Suprapubic skin (tissue), 3 donors: ENCODE measurements at regions not wholly inside any gene's neighbourhood (a gene's known extent, or its start where the extent isn't known, plus 50 kb on each side); places are given as distances from the start of the nearest gene placed in this dataset.

ENCODE experiments used
- POLR2A ChIP-seq, 2 donors: fragments of 450-650 bp; IDR thresholded peaks; one replicate each; pipeline ENCODE4 v1.6.1; 2017; ENCODE audit warnings: antibody characterized with exemption in 2 of 2, mild to moderate bottlenecking in 2 of 2, moderate library complexity in 2 of 2
- TF ChIP-seq, protein P1 (sequence below), 2 donors: fragments of 200-600 bp in 1 of 2; fragments of 450-650 bp in 1 of 2; sonication (generic) in 1 of 2; IDR thresholded peaks; one replicate each; pipeline ENCODE4 v1.5.1; 2016 to 2019; ENCODE audit warnings: antibody characterized with exemption in 2 of 2, mild to moderate bottlenecking in 1 of 2, moderate library complexity in 1 of 2

DNA sequence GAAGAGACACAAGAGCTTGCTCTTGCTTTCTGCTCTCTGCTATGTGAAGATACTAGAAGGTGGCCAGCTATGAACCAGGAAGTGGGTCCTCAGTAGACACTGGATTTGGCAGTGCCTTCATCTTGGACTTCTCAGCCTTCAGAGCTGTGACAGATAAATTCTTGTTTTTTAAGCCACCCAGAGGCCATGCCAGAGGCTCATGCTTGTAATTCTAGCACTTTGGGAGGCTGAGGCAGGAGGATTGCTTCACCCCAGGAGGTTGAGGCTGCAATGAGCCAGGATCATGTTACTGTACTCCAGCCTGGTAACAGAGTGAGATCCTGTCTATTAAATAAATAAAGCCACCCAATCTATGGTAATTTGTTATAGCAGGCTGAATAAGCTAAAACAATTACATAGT is 185.5 kb upstream of the SALL4 start:
- TF ChIP-seq, protein P1, sequence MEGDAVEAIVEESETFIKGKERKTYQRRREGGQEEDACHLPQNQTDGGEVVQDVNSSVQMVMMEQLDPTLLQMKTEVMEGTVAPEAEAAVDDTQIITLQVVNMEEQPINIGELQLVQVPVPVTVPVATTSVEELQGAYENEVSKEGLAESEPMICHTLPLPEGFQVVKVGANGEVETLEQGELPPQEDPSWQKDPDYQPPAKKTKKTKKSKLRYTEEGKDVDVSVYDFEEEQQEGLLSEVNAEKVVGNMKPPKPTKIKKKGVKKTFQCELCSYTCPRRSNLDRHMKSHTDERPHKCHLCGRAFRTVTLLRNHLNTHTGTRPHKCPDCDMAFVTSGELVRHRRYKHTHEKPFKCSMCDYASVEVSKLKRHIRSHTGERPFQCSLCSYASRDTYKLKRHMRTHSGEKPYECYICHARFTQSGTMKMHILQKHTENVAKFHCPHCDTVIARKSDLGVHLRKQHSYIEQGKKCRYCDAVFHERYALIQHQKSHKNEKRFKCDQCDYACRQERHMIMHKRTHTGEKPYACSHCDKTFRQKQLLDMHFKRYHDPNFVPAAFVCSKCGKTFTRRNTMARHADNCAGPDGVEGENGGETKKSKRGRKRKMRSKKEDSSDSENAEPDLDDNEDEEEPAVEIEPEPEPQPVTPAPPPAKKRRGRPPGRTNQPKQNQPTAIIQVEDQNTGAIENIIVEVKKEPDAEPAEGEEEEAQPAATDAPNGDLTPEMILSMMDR (IDR thresholded peaks at IDR 0.05), result no peak
- TF ChIP-seq POLR2A (IDR thresholded peaks at IDR 0.05), result no peak
